HG03521 (cell line): ENCODE measurements at regions not wholly inside any gene's neighbourhood (a gene's known extent, or its start where the extent isn't known, plus 50 kb on each side); places are given as distances from the start of the nearest gene placed in this dataset.
"Not testable (repeated sequence)": the region's sequence is repeated elsewhere in the genome, so short reads cannot be mapped to it uniquely, and the experiment has no call there.

Experiments used
- ATAC-seq: cut with Tn5 transposase; IDR thresholded peaks from one replicate; pipeline ENCODE4 v1.9.1; 2021; ENCODE audit warnings: mild to moderate bottlenecking, moderate library complexity; ENCODE audit not compliant: unreplicated experiment

GRCh38 chr1:145484257-145484656, 58.9 kb upstream of the NBPF20 start:
- not testable (repeated sequence) for ATAC-seq

- not testable (repeated sequence) for ATAC-seq
Measured at GRCh38 chr1:145482214-145482860, 56.9 kb upstream of the NBPF20 start.

- not testable (repeated sequence) for ATAC-seq
Measured at GRCh38 chr1:145475962-145476361, 50.6 kb upstream of the NBPF20 start.

- not testable (repeated sequence) for ATAC-seq
Measured at GRCh38 chr1:145475369-145475915, 50.0 kb upstream of the NBPF20 start.
